Stomach (tissue), 4 donors: ENCODE measurements at regions not wholly inside any gene's neighbourhood (a gene's known extent, or its start where the extent isn't known, plus 50 kb on each side); places are given as distances from the start of the nearest gene placed in this dataset.

Experiments used
- POLR2A ChIP-seq, 4 donors: fragments of 450-650 bp; IDR thresholded peaks; one replicate each; pipeline ENCODE4 v1.6.1; 2016; ENCODE audit warnings: antibody characterized with exemption in 4 of 4, control low read depth in 2 of 4, mild to moderate bottlenecking in 1 of 4, moderate library complexity in 1 of 4
- POLR2AphosphoS5 ChIP-seq, 3 donors: sonication (generic); formaldehyde crosslinking; IDR thresholded peaks; one replicate each; pipeline ENCODE4 v1.6.1; 2016; ENCODE audit warnings: antibody characterized with exemption in 3 of 3
- TF ChIP-seq, protein P1 (sequence below), 7 experiments: fragments of 450-650 bp in 4 of 7; fragments of 200-600 bp in 3 of 7; sonication (generic) in 3 of 7; IDR thresholded peaks; one replicate each; pipeline ENCODE4 v1.5.1; 2016 to 2019; ENCODE audit warnings: antibody characterized with exemption in 7 of 7, control low read depth in 2 of 7, mild to moderate bottlenecking in 1 of 7

DNA sequence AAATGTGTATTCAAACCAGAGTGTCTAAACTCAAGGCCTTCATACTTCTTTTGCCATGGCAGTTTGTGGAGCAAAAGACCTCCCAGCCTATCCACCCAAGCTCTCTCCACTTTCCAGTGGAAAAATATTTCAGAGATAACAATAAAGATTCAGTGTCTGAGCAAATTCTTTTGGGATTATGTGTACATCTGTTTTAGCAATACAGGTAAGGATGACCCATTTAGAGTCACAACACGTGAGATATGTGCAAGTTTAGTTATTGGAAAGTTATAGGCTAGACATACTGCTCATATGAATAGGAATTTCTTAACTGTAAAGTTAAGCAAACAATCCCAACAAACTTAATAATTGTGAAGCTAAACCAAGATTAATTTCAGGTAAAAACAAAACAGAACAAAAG lies 174.5 kb upstream of the LRIG1 start:
- TF ChIP-seq POLR2A (IDR thresholded peaks at IDR 0.05) (no peak), POLR2AphosphoS5 (IDR thresholded peaks at IDR 0.05) (no peak)
- TF ChIP-seq, protein P1, sequence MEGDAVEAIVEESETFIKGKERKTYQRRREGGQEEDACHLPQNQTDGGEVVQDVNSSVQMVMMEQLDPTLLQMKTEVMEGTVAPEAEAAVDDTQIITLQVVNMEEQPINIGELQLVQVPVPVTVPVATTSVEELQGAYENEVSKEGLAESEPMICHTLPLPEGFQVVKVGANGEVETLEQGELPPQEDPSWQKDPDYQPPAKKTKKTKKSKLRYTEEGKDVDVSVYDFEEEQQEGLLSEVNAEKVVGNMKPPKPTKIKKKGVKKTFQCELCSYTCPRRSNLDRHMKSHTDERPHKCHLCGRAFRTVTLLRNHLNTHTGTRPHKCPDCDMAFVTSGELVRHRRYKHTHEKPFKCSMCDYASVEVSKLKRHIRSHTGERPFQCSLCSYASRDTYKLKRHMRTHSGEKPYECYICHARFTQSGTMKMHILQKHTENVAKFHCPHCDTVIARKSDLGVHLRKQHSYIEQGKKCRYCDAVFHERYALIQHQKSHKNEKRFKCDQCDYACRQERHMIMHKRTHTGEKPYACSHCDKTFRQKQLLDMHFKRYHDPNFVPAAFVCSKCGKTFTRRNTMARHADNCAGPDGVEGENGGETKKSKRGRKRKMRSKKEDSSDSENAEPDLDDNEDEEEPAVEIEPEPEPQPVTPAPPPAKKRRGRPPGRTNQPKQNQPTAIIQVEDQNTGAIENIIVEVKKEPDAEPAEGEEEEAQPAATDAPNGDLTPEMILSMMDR (IDR thresholded peaks at IDR 0.05) = no peak
